ENCODE measurements at regions not wholly inside any gene's neighbourhood (a gene's known extent, or its start where the extent isn't known, plus 50 kb on each side); places are given as distances from the start of the nearest gene placed in this dataset.

GRCh38 chr4:110852793-110853192 lies 229.9 kb upstream of the PITX2 start:
- Histone ChIP-seq H2AFZ (ENCODE audit: low read length) (no peak overlapping the region), H3K27ac (ENCODE audit: low read depth, low read length) (no peak overlapping the region), H3K4me2 (ENCODE audit: insufficient read depth, low read length) (no peak overlapping the region), H3K27me3 (ENCODE audit: insufficient read depth, low read length) (peaks cover 34% of the 10 kb centered on the region), H3K9me3 (ENCODE audit: low read depth, low read length) (no peaks in the 10 kb centered on the region), H3K36me3 (ENCODE audit: insufficient read depth, low read length) (no peaks in the 10 kb centered on the region), H4K20me1 (ENCODE audit: insufficient read depth, low read length) (no peaks in the 10 kb centered on the region), H3K79me2 (ENCODE audit: insufficient read depth, low read length) (no peaks in the 10 kb centered on the region), H3K4me3 (ENCODE audit: insufficient read depth, low read length) (no peak overlapping the region), H3K4me1 (ENCODE audit: insufficient read depth, low read length) (peaks cover 12% of the 10 kb centered on the region)
- TF ChIP-seq CTCF (IDR thresholded peaks at IDR 0.05; ENCODE audit: extremely low read depth, low read depth, low read length): no peak
- DNase-seq (ENCODE audit: insufficient read length, low spot score, missing footprints): no peak

DNA sequence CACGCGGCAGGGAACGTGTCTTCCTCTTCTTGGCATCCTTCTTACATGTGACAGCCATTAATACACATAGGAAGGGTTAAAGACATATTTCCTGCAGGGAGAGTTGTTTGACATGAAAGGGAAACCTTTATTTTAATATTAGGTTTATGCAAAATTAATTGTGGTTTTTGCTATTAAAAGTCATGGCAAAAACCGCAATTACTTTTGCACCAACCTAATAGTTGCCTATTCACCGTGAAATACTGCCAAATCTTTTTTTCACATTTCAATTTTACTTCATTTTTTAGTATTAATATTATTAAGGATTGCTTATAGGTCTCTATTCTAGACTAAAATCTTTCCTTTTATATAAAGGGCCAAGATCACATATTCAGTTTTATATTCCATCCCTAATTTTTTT lies 230.4 kb upstream of the PITX2 start:
- TF ChIP-seq CTCF (IDR thresholded peaks at IDR 0.05; ENCODE audit: extremely low read depth, low read depth, low read length): no peak
- H3K4me3 ChIP-seq (ENCODE audit: insufficient read depth, low read length): no peak overlapping the region
- H3K9me3 ChIP-seq (ENCODE audit: low read depth, low read length): no peaks in the 10 kb centered on the region
- peaks cover 12% of the 10 kb centered on the region for H3K4me1 ChIP-seq (ENCODE audit: insufficient read depth, low read length)
- no peaks in the 10 kb centered on the region for H4K20me1 ChIP-seq (ENCODE audit: insufficient read depth, low read length)
- H3K27me3 ChIP-seq (ENCODE audit: insufficient read depth, low read length): peaks cover 35% of the 10 kb centered on the region
- no peak overlapping the region for H3K4me2 ChIP-seq (ENCODE audit: insufficient read depth, low read length)
- no peaks in the 10 kb centered on the region for H3K79me2 ChIP-seq (ENCODE audit: insufficient read depth, low read length)
- H3K27ac ChIP-seq (ENCODE audit: low read depth, low read length): no peak overlapping the region
- H3K36me3 ChIP-seq (ENCODE audit: insufficient read depth, low read length): no peaks in the 10 kb centered on the region
- H2AFZ ChIP-seq (ENCODE audit: low read length): no peak overlapping the region
- no peak for DNase-seq (ENCODE audit: insufficient read length, low spot score, missing footprints)

DNA sequence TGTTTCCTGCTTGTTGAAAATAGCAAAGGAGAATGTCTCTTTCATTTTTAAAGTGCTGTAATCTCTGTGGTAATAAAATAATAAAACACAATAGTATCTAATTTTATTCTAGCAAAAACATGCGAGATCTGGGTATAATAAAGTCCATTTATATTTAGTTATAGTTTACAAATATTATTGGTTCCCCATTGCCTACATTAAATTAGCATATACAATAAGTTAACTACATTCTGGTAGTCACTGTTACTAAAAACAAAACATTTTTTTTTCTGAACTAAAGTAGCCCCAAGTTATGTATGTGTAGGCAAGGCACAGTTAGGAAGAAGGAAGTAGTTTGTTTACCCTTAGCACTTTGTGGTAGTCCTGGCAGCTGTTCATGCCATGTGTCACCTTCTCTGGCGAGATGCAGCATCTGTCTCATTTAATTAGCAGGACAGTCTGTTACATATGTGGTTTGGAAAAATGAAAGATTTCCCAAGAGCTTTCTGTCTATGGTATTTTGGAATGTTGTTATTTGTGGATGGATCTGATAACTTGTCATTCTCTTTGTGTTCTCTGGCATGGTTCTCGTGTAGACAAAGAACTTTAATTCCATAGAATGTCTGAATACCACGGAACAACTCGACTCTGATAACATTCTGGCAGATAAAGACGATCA lies 231.3 kb upstream of the PITX2 start:
- H3K4me3 ChIP-seq (ENCODE audit: insufficient read depth, low read length): peak overlapping the region; percentile 23
- no peak for TF ChIP-seq CTCF (IDR thresholded peaks at IDR 0.05; ENCODE audit: extremely low read depth, low read depth, low read length)
- H3K79me2 ChIP-seq (ENCODE audit: insufficient read depth, low read length): no peaks in the 10 kb centered on the region
- peak overlapping the region; percentile 28 for H3K27ac ChIP-seq (ENCODE audit: low read depth, low read length)
- no peaks in the 10 kb centered on the region for H3K36me3 ChIP-seq (ENCODE audit: insufficient read depth, low read length)
- H3K4me1 ChIP-seq (ENCODE audit: insufficient read depth, low read length): peaks cover 12% of the 10 kb centered on the region
- no peaks in the 10 kb centered on the region for H4K20me1 ChIP-seq (ENCODE audit: insufficient read depth, low read length)
- peaks cover 39% of the 10 kb centered on the region for H3K27me3 ChIP-seq (ENCODE audit: insufficient read depth, low read length)
- DNase-seq (ENCODE audit: insufficient read length, low spot score, missing footprints): peak; percentile 75
- H3K4me2 ChIP-seq (ENCODE audit: insufficient read depth, low read length): peak overlapping the region; percentile 62
- no peaks in the 10 kb centered on the region for H3K9me3 ChIP-seq (ENCODE audit: low read depth, low read length)
- H2AFZ ChIP-seq (ENCODE audit: low read length): no peak overlapping the region

DNA sequence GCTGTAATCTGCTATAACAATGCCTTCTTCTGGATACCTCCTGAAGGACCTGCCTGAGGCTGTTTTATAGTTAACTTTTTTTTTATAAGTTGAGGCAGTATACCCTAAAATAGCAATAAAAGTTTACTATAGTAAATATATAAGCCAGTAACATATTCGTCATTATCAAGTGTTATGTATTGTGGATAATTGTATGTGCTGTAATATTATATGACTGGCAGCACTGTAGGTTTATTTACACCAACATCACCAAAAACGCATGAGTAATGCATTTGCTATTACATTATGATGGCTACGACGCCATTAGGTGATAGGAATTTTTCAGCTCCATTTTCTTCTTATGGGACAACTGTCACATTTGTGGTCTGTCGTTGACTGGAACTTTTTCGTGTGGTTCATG lies 237.2 kb upstream of the PITX2 start:
- no peaks in the 10 kb centered on the region for H3K36me3 ChIP-seq (ENCODE audit: insufficient read depth, low read length)
- no peaks in the 10 kb centered on the region for H3K79me2 ChIP-seq (ENCODE audit: insufficient read depth, low read length)
- no peak overlapping the region for H2AFZ ChIP-seq (ENCODE audit: low read length)
- no peak for TF ChIP-seq CTCF (IDR thresholded peaks at IDR 0.05; ENCODE audit: extremely low read depth, low read depth, low read length)
- DNase-seq (ENCODE audit: insufficient read length, low spot score, missing footprints): no peak
- no peak overlapping the region for H3K4me2 ChIP-seq (ENCODE audit: insufficient read depth, low read length)
- H3K9me3 ChIP-seq (ENCODE audit: low read depth, low read length): no peaks in the 10 kb centered on the region
- H3K4me1 ChIP-seq (ENCODE audit: insufficient read depth, low read length): no peaks in the 10 kb centered on the region
- H4K20me1 ChIP-seq (ENCODE audit: insufficient read depth, low read length): no peaks in the 10 kb centered on the region
- no peak overlapping the region for H3K4me3 ChIP-seq (ENCODE audit: insufficient read depth, low read length)
- no peak overlapping the region for H3K27ac ChIP-seq (ENCODE audit: low read depth, low read length)
- H3K27me3 ChIP-seq (ENCODE audit: insufficient read depth, low read length): peaks cover 15% of the 10 kb centered on the region

Measured in osteoblast (primary cell).